Right cardiac atrium (tissue), 5 donors: ENCODE measurements at regions not wholly inside any gene's neighbourhood (a gene's known extent, or its start where the extent isn't known, plus 50 kb on each side); places are given as distances from the start of the nearest gene placed in this dataset.
"Not testable (repeated sequence)": the region's sequence is repeated elsewhere in the genome, so short reads cannot be mapped to it uniquely, and the experiment has no call there.

Experiments used
- ATAC-seq, 2 donors: fragments of 200-7000 bp; cut with Tn5 transposase; one replicate each; pipeline versions ENCODE4 v1.8.0 to v1.9.1; 2020; ENCODE audit warnings: moderate library complexity in 2 of 2, mild to moderate bottlenecking in 1 of 2
- DNase-seq, 3 donors: peaks; one replicate each; pipeline ENCODE4 v3.0.0-alpha.2; 2020
- H3K27ac ChIP-seq: one replicate; pipeline ENCODE4 v1.5.1; 2013; ENCODE audit warnings: mild to moderate bottlenecking, low read length, control low read depth, moderate library complexity
- H3K27me3 ChIP-seq: one replicate; pipeline ENCODE4 v1.6.1; 2013; ENCODE audit not compliant: control insufficient read depth, insufficient read depth
- H3K4me1 ChIP-seq: one replicate; pipeline ENCODE4 v1.6.1; 2013; ENCODE audit warnings: low read length; ENCODE audit not compliant: control insufficient read depth, insufficient read depth
- H3K4me3 ChIP-seq: one replicate; pipeline ENCODE4 v1.5.1; 2013; ENCODE audit warnings: low read length, control low read depth
- H3K9me3 ChIP-seq: one replicate; pipeline ENCODE4 v1.6.1; 2013; ENCODE audit warnings: low read length; ENCODE audit not compliant: control insufficient read depth
- WGBS: extraction: QIAGEN DNeasy Blood & Tissue Kit; methylation state at CpG from one replicate; pipeline ENCODE4 v1.1.7; 2013; 5-methylcytosine and 5-hydroxymethylcytosine counted together
- intact Hi-C, 4 donors: fragments of 100-400 bp; cut with DNase I; formaldehyde crosslinking; loops; one replicate each; pipeline versions ENCODE4 v1.11.0 to v1.14.0; 2022 to 2023
- donor health status: healthy with polysubstance abuse.
- donor health status: DM: no; HTN: yes; CAD: no.
- donor health status: DM: no; HTN: no; CAD: no.
- donor health status: DM: no; HTN: yes; CAD: no; lungs with severe emphysema.
- donor health status: DM: yes; HTN: yes; CAD: no.

DNA sequence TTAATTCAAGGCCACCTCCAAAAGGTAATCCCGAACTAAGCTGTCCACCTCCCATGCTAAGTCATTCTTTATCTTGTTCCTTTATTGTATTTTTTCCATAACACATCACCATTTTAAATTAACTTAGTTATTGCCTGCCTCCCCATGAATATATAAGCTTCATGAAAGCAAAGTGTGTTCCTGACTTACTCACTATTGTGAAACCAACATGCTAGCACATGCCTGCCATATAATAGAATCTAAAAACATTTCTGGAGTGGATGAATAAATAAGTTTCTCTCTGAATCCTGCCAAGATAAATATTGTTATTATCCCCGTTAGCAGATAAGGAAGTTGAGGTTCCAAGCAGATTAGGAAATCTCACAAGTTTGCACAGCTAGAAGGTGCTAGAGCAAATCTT, 98.7 kb upstream of the RRN3 start:
- 86% methylated on average over 1 of the region's 2 CpGs for WGBS
- H3K4me3 ChIP-seq, H3K9me3 ChIP-seq, H3K27me3 ChIP-seq, intact Hi-C loops, H3K27ac ChIP-seq, DNase-seq, ATAC-seq, H3K4me1 ChIP-seq: not testable (repeated sequence)

DNA sequence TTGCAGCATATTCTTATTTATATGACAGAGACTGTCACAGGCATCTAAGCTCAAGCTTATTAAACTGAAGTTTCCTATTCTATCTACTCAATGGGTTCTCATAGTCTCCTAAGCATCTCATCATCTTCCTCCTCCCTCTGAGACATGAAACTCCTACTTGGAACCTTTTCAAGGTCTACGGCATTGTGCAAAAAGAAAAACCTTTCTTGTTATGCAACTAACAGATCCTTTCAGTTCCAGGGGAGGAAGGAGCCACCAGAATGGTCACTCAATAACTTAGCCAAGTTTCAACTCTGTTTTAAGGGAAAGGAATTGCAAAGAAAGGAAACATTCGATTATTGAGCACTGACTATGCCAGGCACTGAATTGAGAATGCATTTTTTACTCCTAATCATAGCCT, 98.1 kb upstream of the RRN3 start:
- DNase-seq, ATAC-seq, H3K27ac ChIP-seq, H3K4me3 ChIP-seq, H3K27me3 ChIP-seq, intact Hi-C loops, H3K9me3 ChIP-seq, H3K4me1 ChIP-seq: not testable (repeated sequence)
- WGBS, result 57% methylated on average over 1 of the region's 2 CpGs

GRCh38 chr16:15189478-15189877, 95.4 kb upstream of the RRN3 start:
- not testable (repeated sequence) for H3K27ac ChIP-seq

More at GRCh38 chr16:15189478-15189877, 95.4 kb upstream of the RRN3 start:
- ATAC-seq, H3K4me3 ChIP-seq, DNase-seq, H3K9me3 ChIP-seq, H3K27me3 ChIP-seq, intact Hi-C loops, H3K4me1 ChIP-seq: not testable (repeated sequence)
- WGBS, result no CpG with 5 or more reads among the region's 2 CpGs
